PC-9 (cell line): ENCODE measurements at regions not wholly inside any gene's neighbourhood (a gene's known extent, or its start where the extent isn't known, plus 50 kb on each side); places are given as distances from the start of the nearest gene placed in this dataset.

Experiments
- EZH2 ChIP-seq: fragments of 200-600 bp; sonication (generic); IDR thresholded peaks from 2 replicates; pipeline ENCODE4 v1.8.0; 2017; ENCODE audit warnings: antibody characterized with exemption, low read depth
- TF ChIP-seq, protein P1 (sequence below): fragments of 200-600 bp; sonication (generic); conservative IDR thresholded peaks from 2 replicates; pipeline ENCODE4 v1.6.1; 2017; ENCODE audit warnings: mixed run types, antibody characterized with exemption, mild to moderate bottlenecking, moderate library complexity

DNA sequence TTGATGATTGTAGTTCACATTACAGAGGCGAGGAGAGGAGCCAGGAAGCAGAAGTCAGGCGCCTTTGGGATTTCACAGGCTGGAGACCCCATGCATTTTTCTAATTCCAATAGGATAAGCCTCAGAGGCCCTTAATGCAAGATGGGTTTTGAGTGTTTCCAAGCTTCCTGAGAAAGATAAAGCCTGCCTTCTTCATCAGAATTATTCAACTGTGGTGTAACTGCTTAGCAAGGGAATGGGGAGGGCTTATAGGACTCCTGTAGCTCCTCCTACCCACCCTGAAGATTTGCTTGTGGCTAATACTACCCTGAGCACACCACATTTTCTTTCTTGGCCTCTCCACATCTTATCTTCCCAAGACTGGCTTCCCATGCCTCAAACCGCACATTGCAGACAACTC, 151.1 kb upstream of the ISX start:
- TF ChIP-seq, protein P1, sequence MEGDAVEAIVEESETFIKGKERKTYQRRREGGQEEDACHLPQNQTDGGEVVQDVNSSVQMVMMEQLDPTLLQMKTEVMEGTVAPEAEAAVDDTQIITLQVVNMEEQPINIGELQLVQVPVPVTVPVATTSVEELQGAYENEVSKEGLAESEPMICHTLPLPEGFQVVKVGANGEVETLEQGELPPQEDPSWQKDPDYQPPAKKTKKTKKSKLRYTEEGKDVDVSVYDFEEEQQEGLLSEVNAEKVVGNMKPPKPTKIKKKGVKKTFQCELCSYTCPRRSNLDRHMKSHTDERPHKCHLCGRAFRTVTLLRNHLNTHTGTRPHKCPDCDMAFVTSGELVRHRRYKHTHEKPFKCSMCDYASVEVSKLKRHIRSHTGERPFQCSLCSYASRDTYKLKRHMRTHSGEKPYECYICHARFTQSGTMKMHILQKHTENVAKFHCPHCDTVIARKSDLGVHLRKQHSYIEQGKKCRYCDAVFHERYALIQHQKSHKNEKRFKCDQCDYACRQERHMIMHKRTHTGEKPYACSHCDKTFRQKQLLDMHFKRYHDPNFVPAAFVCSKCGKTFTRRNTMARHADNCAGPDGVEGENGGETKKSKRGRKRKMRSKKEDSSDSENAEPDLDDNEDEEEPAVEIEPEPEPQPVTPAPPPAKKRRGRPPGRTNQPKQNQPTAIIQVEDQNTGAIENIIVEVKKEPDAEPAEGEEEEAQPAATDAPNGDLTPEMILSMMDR: no peak
- no peak for TF ChIP-seq EZH2
